OCI-LY3 (cell line): ENCODE measurements at regions not wholly inside any gene's neighbourhood (a gene's known extent, or its start where the extent isn't known, plus 50 kb on each side); places are given as distances from the start of the nearest gene placed in this dataset.

Experiments used
- H2AFZ ChIP-seq: fragments of 200-600, 300-600 bp; shearing (Covaris generic); 2 replicates; pipeline ENCODE4 v1.6.0; 2014; ENCODE audit warnings: antibody characterized with exemption, low read depth, low read length
- H3K27ac ChIP-seq: fragments of 200-600, 300-600 bp; sonication (generic); 2 replicates; pipeline ENCODE4 v1.5.1; 2014; ENCODE audit warnings: mild to moderate bottlenecking, low read length, moderate library complexity, mixed read lengths
- H3K27me3 ChIP-seq: fragments of 200-600, 300-600 bp; sonication (generic); 2 replicates; pipeline ENCODE4 v1.6.1; 2014; ENCODE audit warnings: low read depth, low read length, mixed read lengths
- H3K36me3 ChIP-seq: fragments of 200-600, 300-600 bp; sonication (generic); replicated peaks from 2 replicates; pipeline ENCODE3; 2014; ENCODE audit warnings: low read depth, low read length, mixed read lengths
- H3K4me1 ChIP-seq: fragments of 300-600, 200-600 bp; sonication (generic); 2 replicates; pipeline ENCODE4 v1.6.1; 2014; ENCODE audit warnings: low read length, mixed read lengths
- H3K4me2 ChIP-seq: fragments of 200-600, 300-600 bp; sonication (generic); 2 replicates; pipeline ENCODE4 v1.6.1; 2014; ENCODE audit warnings: low read length, mixed read lengths
- H3K4me3 ChIP-seq: fragments of 300-600, 200-600 bp; sonication (generic); 2 replicates; pipeline ENCODE4 v1.5.1; 2014; ENCODE audit warnings: antibody characterized with exemption, mild to moderate bottlenecking, low read length, moderate library complexity
- H3K79me2 ChIP-seq: fragments of 300-600, 200-600 bp; shearing (Covaris generic); 2 replicates; pipeline ENCODE4 v1.6.1; 2014; ENCODE audit warnings: mild to moderate bottlenecking, low read length, mixed read lengths
- H3K9ac ChIP-seq: fragments of 300-600, 200-600 bp; shearing (Covaris generic); 2 replicates; pipeline ENCODE4 v1.6.0; 2014; ENCODE audit warnings: mild to moderate bottlenecking, low read length, moderate library complexity
- H3K9me3 ChIP-seq: fragments of 200-600, 300-600 bp; shearing (Covaris generic); 2 replicates; pipeline ENCODE4 v1.6.1; 2014; ENCODE audit warnings: low read length, mixed read lengths; ENCODE audit not compliant: insufficient read depth
- H4K20me1 ChIP-seq: fragments of 200-600, 300-600 bp; sonication (generic); 2 replicates; pipeline ENCODE4 v1.6.1; 2016; ENCODE audit warnings: low read length, mixed read lengths; ENCODE audit not compliant: insufficient read depth
- CTCF ChIP-seq: fragments of 200-600, 300-600 bp; sonication (generic); IDR thresholded peaks from 2 replicates; pipeline ENCODE4 v1.5.1; 2014; ENCODE audit warnings: antibody characterized with exemption, low read length, low read depth
- EZH2phosphoT487 ChIP-seq: fragments of 200-600 bp; shearing (Covaris generic); IDR thresholded peaks from 2 replicates; pipeline ENCODE4 v1.6.1; 2018; ENCODE audit warnings: antibody characterized with exemption, mixed run types, low read depth

- Histone ChIP-seq H3K9me3 (no peaks in the 10 kb centered on the region), H3K4me2 (no peak overlapping the region), H3K9ac (no peak overlapping the region), H3K4me1 (no peaks in the 10 kb centered on the region), H3K36me3 (no peaks in the 10 kb centered on the region), H3K79me2 (no peaks in the 10 kb centered on the region), H3K4me3 (no peak overlapping the region), H3K27ac (no peak overlapping the region), H3K27me3 (no peaks in the 10 kb centered on the region), H2AFZ (no peak overlapping the region), H4K20me1 (no peaks in the 10 kb centered on the region)
- peak; percentile 44 for TF ChIP-seq CTCF
- TF ChIP-seq EZH2phosphoT487 = no peak
Measured at GRCh38 chr3:126259411-126260391, 79.3 kb upstream of the ALDH1L1 start.

- H3K27ac ChIP-seq = no peak overlapping the region
- H4K20me1 ChIP-seq = no peaks in the 10 kb centered on the region
- H3K27me3 ChIP-seq = no peaks in the 10 kb centered on the region
- no peak overlapping the region for H2AFZ ChIP-seq
- no peaks in the 10 kb centered on the region for H3K9me3 ChIP-seq
- H3K4me1 ChIP-seq = no peaks in the 10 kb centered on the region
- H3K36me3 ChIP-seq = no peaks in the 10 kb centered on the region
- TF ChIP-seq EZH2phosphoT487 (no peak), CTCF (no peak)
- no peak overlapping the region for H3K4me3 ChIP-seq
- H3K79me2 ChIP-seq = no peaks in the 10 kb centered on the region
- no peak overlapping the region for H3K9ac ChIP-seq
- H3K4me2 ChIP-seq = no peak overlapping the region
Measured at GRCh38 chr3:126258670-126259069, 78.3 kb upstream of the ALDH1L1 start.

DNA sequence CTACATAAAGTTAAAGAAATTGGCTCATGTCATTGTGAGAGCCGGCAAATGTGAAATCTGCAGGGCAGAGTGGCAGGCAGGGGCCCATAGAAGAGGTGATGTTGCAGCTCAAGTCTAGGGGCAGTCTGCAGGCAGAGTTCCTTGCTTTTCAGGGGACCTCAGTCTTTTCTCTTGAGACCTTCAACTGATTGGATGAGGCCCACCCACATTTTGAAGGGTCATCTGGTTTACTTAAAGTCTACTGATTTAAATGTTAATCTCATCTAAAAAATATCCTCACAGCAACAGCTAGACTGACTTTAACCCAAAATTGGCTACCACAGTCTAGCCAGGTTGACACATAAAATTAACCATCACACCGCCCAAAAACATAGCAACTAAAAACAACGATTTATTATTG lies 77.6 kb upstream of the ALDH1L1 start:
- H3K27ac ChIP-seq = no peak overlapping the region
- H3K27me3 ChIP-seq = no peaks in the 10 kb centered on the region
- H3K4me2 ChIP-seq = no peak overlapping the region
- no peaks in the 10 kb centered on the region for H3K9me3 ChIP-seq
- H4K20me1 ChIP-seq = no peaks in the 10 kb centered on the region
- H3K4me3 ChIP-seq = no peak overlapping the region
- H2AFZ ChIP-seq = no peak overlapping the region
- TF ChIP-seq CTCF (no peak), EZH2phosphoT487 (no peak)
- no peaks in the 10 kb centered on the region for H3K4me1 ChIP-seq
- no peaks in the 10 kb centered on the region for H3K36me3 ChIP-seq
- no peak overlapping the region for H3K9ac ChIP-seq
- H3K79me2 ChIP-seq = no peaks in the 10 kb centered on the region

DNA sequence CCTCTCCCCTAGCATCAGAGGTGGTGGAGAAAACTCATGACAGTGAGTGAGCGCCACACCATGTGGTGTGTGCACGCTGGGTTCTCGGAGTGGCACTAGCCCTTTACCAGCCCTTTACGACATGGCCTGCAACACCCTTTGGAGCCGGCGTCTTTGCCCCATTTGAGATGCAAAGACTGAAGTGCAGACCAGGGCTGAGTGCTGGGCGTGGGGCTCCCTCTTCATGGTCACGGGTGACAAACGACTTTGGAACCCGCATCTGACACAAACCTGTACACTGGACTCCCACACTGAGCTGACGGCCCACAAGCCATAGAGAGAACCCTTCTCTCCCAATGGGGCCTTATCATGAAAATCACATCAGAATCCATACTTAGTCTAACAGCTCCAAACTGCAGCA lies 76.8 kb upstream of the ALDH1L1 start:
- no peaks in the 10 kb centered on the region for H3K79me2 ChIP-seq
- no peak overlapping the region for H3K4me2 ChIP-seq
- H2AFZ ChIP-seq = no peak overlapping the region
- H4K20me1 ChIP-seq = no peaks in the 10 kb centered on the region
- no peaks in the 10 kb centered on the region for H3K9me3 ChIP-seq
- no peaks in the 10 kb centered on the region for H3K36me3 ChIP-seq
- TF ChIP-seq EZH2phosphoT487 (no peak), CTCF (no peak)
- H3K4me3 ChIP-seq = no peak overlapping the region
- H3K9ac ChIP-seq = no peak overlapping the region
- H3K27me3 ChIP-seq = no peaks in the 10 kb centered on the region
- no peaks in the 10 kb centered on the region for H3K4me1 ChIP-seq
- no peak overlapping the region for H3K27ac ChIP-seq
